ENCODE measurements at regions not wholly inside any gene's neighbourhood (a gene's known extent, or its start where the extent isn't known, plus 50 kb on each side); places are given as distances from the start of the nearest gene placed in this dataset.

DNA sequence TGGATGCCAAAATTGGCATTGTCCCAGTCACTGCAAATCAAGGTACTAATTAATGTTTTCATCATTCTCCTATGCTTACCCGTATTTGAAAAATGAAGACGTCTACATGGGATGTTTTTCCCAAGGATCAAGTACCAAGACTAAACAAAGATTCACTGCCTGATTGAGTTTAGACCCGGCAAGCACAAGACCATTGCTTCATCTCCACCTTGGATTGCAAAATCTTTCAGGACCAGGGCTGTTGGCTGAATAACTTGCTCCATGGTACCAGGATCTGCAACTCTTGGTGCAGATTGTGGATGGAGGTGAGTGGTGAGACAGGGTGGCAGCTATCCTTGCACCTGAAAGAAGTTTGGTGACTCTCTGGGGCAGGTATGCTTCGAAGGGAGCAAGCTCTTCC lies 122.5 kb upstream of the ETS2 start:
- Mint-ChIP-seq H3K4me3 (no peak overlapping the region), H3K27ac (ENCODE audit: unreplicated experiment) (no peak overlapping the region), H3K36me3 (ENCODE audit: low read depth) (peaks cover 5% of the 10 kb centered on the region), H3K27me3 (ENCODE audit: low read depth) (peaks cover 3% of the 10 kb centered on the region), H3K4me1 (peaks cover 30% of the 10 kb centered on the region), H3K9me3 (peaks cover 11% of the 10 kb centered on the region)
- TF ChIP-seq, protein P1, sequence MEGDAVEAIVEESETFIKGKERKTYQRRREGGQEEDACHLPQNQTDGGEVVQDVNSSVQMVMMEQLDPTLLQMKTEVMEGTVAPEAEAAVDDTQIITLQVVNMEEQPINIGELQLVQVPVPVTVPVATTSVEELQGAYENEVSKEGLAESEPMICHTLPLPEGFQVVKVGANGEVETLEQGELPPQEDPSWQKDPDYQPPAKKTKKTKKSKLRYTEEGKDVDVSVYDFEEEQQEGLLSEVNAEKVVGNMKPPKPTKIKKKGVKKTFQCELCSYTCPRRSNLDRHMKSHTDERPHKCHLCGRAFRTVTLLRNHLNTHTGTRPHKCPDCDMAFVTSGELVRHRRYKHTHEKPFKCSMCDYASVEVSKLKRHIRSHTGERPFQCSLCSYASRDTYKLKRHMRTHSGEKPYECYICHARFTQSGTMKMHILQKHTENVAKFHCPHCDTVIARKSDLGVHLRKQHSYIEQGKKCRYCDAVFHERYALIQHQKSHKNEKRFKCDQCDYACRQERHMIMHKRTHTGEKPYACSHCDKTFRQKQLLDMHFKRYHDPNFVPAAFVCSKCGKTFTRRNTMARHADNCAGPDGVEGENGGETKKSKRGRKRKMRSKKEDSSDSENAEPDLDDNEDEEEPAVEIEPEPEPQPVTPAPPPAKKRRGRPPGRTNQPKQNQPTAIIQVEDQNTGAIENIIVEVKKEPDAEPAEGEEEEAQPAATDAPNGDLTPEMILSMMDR (conservative IDR thresholded peaks at IDR 0.05) = no peak
- no peak for DNase-seq (ENCODE audit: low read depth, low spot score)

DNA sequence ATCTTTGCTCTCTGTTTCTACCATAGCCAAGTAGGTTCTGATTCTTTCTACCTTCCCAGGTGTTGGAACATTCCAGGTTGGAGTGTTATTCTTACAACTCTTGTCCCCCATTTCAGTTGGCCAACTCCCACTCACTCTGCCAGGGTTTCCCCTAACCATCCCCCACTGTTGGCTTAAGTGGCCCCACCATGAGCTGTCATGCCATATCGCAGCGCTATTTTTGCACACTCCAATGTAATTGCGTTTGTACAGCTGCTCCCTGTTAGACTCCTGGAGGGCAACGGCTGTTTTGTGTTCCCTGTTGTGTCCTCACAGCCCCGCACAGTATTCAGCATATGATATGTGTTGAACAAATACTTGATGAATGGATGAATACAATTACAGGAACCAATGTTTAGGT lies 117.7 kb upstream of the ETS2 start:
- no peak overlapping the region for H3K27ac Mint-ChIP-seq (ENCODE audit: unreplicated experiment)
- no peak overlapping the region for H3K4me3 Mint-ChIP-seq

GRCh38 chr21:38691631-38692030 lies 114.1 kb upstream of the ETS2 start:
- Mint-ChIP-seq H3K4me3 (no peak overlapping the region), H3K36me3 (ENCODE audit: low read depth) (peaks cover 6% of the 10 kb centered on the region), H3K27ac (ENCODE audit: unreplicated experiment) (no peak overlapping the region), H3K9me3 (peaks cover 7% of the 10 kb centered on the region), H3K4me1 (peaks cover 4% of the 10 kb centered on the region), H3K27me3 (ENCODE audit: low read depth) (peaks cover 3% of the 10 kb centered on the region)
- no peak for DNase-seq (ENCODE audit: low read depth, low spot score)
- TF ChIP-seq, protein P1 (conservative IDR thresholded peaks at IDR 0.05) = no peak

More for the DNA sequence above, 117.7 kb upstream of the ETS2 start:
- TF ChIP-seq, protein P1 (conservative IDR thresholded peaks at IDR 0.05) = no peak
- peaks cover 3% of the 10 kb centered on the region for H3K27me3 Mint-ChIP-seq (ENCODE audit: low read depth)
- peaks cover 6% of the 10 kb centered on the region for H3K36me3 Mint-ChIP-seq (ENCODE audit: low read depth)
- DNase-seq (ENCODE audit: low read depth, low spot score) = no peak
- peaks cover 18% of the 10 kb centered on the region for H3K4me1 Mint-ChIP-seq
- H3K9me3 Mint-ChIP-seq = peaks cover 9% of the 10 kb centered on the region

GRCh38 chr21:38696579-38696978 lies 109.2 kb upstream of the ETS2 start:
- Mint-ChIP-seq H3K4me1 (no peaks in the 10 kb centered on the region), H3K9me3 (peaks cover 3% of the 10 kb centered on the region), H3K27me3 (ENCODE audit: low read depth) (no peaks in the 10 kb centered on the region), H3K4me3 (no peak overlapping the region), H3K36me3 (ENCODE audit: low read depth) (no peaks in the 10 kb centered on the region), H3K27ac (ENCODE audit: unreplicated experiment) (no peak overlapping the region)
- no peak for DNase-seq (ENCODE audit: low read depth, low spot score)
- TF ChIP-seq, protein P1 (conservative IDR thresholded peaks at IDR 0.05) = no peak

DNA sequence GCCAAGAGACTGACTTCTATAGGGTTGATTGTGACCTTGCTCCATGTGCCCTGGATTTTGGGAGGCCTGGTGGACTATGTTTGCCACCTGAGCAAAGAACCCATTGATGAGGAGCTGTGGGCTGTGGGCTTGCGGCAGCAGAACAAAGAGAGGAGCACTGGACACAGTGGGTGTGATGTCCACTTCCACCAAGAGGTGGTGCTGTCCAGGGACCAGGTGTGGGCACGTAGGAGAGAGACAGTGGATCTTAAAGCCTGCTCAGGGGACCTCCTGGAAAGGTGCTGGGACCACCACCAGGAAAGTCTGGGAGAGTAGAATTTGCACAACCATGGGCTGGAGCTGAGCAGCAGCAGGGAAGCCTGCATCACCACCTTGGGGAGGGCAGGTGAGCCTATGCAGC lies 106.7 kb upstream of the ETS2 start:
- Mint-ChIP-seq H3K27me3 (ENCODE audit: low read depth) (no peaks in the 10 kb centered on the region), H3K36me3 (ENCODE audit: low read depth) (no peaks in the 10 kb centered on the region), H3K4me1 (no peaks in the 10 kb centered on the region), H3K4me3 (no peak overlapping the region), H3K27ac (ENCODE audit: unreplicated experiment) (no peak overlapping the region), H3K9me3 (no peaks in the 10 kb centered on the region)
- TF ChIP-seq, protein P1 (conservative IDR thresholded peaks at IDR 0.05) = no peak
- no peak for DNase-seq (ENCODE audit: low read depth, low spot score)

DNA sequence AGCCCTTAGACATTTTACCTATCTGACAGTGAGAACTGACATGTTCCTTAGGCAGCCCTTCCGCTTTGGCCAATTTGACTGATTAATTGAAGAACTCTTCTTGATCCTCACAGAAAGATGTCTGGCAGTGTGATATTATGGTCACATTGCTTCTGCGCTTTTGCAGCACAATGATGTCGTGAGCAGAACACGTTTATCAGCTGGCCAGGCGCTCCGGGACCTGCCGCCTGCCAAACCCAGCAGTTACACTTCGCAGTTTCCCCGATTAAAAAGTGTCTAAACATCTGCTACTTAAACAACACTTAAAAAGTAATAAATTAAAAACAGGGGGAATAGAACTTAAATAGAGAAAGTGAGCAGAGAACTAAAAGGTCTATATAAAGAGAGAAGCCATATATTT lies 103.5 kb upstream of the ETS2 start:
- TF ChIP-seq, protein P1 (conservative IDR thresholded peaks at IDR 0.05) = no peak
- Mint-ChIP-seq H3K27me3 (ENCODE audit: low read depth) (no peaks in the 10 kb centered on the region), H3K27ac (ENCODE audit: unreplicated experiment) (no peak overlapping the region), H3K4me3 (no peak overlapping the region), H3K9me3 (no peaks in the 10 kb centered on the region), H3K36me3 (ENCODE audit: low read depth) (no peaks in the 10 kb centered on the region), H3K4me1 (no peaks in the 10 kb centered on the region)
- no peak for DNase-seq (ENCODE audit: low read depth, low spot score)
